Peyer's patch (tissue), 4 donors: ENCODE measurements at regions not wholly inside any gene's neighbourhood (a gene's known extent, or its start where the extent isn't known, plus 50 kb on each side); places are given as distances from the start of the nearest gene placed in this dataset.

Source experiments
- DNase-seq, 3 donors: peaks; one replicate each; pipeline ENCODE4 v3.0.0-alpha.2; 2017 to 2019
- H3K27ac ChIP-seq, 4 donors: fragments of 200-600 bp; sonication (generic); one replicate each; pipeline ENCODE4 v1.5.1; 2016 to 2019
- H3K27me3 ChIP-seq, 2 donors: fragments of 200-600 bp; sonication (generic); one replicate each; pipeline ENCODE4 v1.5.1; 2019
- H3K36me3 ChIP-seq, 3 donors: fragments of 200-600 bp; sonication (generic); one replicate each; pipeline ENCODE4 v1.5.1; 2016 to 2019
- H3K4me1 ChIP-seq, 4 donors: fragments of 200-600 bp; sonication (generic); one replicate each; pipeline ENCODE4 v1.5.1; 2016 to 2019
- H3K4me3 ChIP-seq, 4 donors: fragments of 200-600 bp; sonication (generic); 1 replicate in 3 of 4; 2 replicates in 1 of 4; pipeline ENCODE4 v1.5.1; 2016 to 2019; ENCODE audit warnings: mild to moderate bottlenecking in 1 of 4
- H3K9me3 ChIP-seq, 4 donors: fragments of 200-600 bp; sonication (generic); one replicate each; pipeline ENCODE4 v1.5.1; 2016 to 2019; ENCODE audit warnings: mild to moderate bottlenecking in 1 of 4
- CTCF ChIP-seq, 6 experiments: fragments of 450-650 bp in 4 of 6; fragments of 200-600 bp in 2 of 6; sonication (generic) in 1 of 6; IDR thresholded peaks; one replicate each; pipeline ENCODE4 v1.5.1; 2017 to 2019; ENCODE audit warnings: antibody characterized with exemption in 6 of 6, mild to moderate bottlenecking in 3 of 6, moderate library complexity in 1 of 6
- POLR2A ChIP-seq, 2 donors: fragments of 450-650 bp; IDR thresholded peaks; one replicate each; pipeline ENCODE4 v1.5.1; 2017; ENCODE audit warnings: antibody characterized with exemption in 2 of 2, mild to moderate bottlenecking in 2 of 2, moderate library complexity in 2 of 2

GRCh38 chr18:29196307-29196706 is 1019.4 kb upstream of the CDH2 start:
- no peak overlapping the region for H3K27ac ChIP-seq
- no peaks in the 10 kb centered on the region for H3K4me1 ChIP-seq
- TF ChIP-seq POLR2A (IDR thresholded peaks at IDR 0.05): no peak
- no peak for TF ChIP-seq CTCF (IDR thresholded peaks at IDR 0.05)
- no peak overlapping the region for H3K4me3 ChIP-seq
- H3K36me3 ChIP-seq: no peaks in the 10 kb centered on the region
- no peaks in the 10 kb centered on the region for H3K9me3 ChIP-seq
- DNase-seq: no peak
- H3K27me3 ChIP-seq: no peaks in the 10 kb centered on the region

- Histone ChIP-seq H3K27ac (no peak overlapping the region), H3K9me3 (no peaks in the 10 kb centered on the region), H3K4me3 (no peak overlapping the region), H3K4me1 (no peaks in the 10 kb centered on the region), H3K27me3 (no peaks in the 10 kb centered on the region), H3K36me3 (no peaks in the 10 kb centered on the region)
- no peak for DNase-seq
- TF ChIP-seq CTCF (IDR thresholded peaks at IDR 0.05) (no peak), POLR2A (IDR thresholded peaks at IDR 0.05) (no peak)
Measured at GRCh38 chr18:29191263-29191662, 1014.3 kb upstream of the CDH2 start.

- Histone ChIP-seq H3K27ac (no peak overlapping the region), H3K4me3 (no peak overlapping the region)
- TF ChIP-seq POLR2A (IDR thresholded peaks at IDR 0.05) (no peak), CTCF (IDR thresholded peaks at IDR 0.05) (no peak)
Measured at GRCh38 chr18:29188760-29189159, 1011.8 kb upstream of the CDH2 start.

DNA sequence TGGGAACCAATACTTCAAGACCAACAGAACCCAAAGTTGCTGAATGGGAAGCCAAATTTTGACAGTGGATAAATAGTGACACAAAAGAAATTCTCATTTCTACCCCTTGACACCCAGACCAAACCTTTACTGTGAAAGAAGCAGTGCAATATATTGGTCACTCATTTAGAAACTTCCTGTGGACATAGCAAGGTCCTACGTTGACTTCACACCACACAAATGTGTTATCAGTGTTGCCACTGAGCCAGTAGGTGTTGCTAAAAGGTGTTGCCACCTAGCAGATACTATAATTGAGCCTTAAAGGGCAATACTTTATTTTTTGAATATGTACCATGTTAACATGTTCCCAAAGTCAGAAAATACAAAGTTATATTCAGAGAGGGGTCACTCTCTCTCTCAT is 1008.9 kb upstream of the CDH2 start:
- H3K4me3 ChIP-seq: no peak overlapping the region
- no peaks in the 10 kb centered on the region for H3K27me3 ChIP-seq
- no peaks in the 10 kb centered on the region for H3K36me3 ChIP-seq
- H3K27ac ChIP-seq: no peak overlapping the region
- no peak for TF ChIP-seq CTCF (IDR thresholded peaks at IDR 0.05)
- TF ChIP-seq POLR2A (IDR thresholded peaks at IDR 0.05): no peak
- H3K4me1 ChIP-seq: no peaks in the 10 kb centered on the region
- H3K9me3 ChIP-seq: no peaks in the 10 kb centered on the region
- no peak for DNase-seq

More at GRCh38 chr18:29188760-29189159, 1011.8 kb upstream of the CDH2 start:
- H3K4me1 ChIP-seq: no peaks in the 10 kb centered on the region
- no peaks in the 10 kb centered on the region for H3K9me3 ChIP-seq
- H3K36me3 ChIP-seq: no peaks in the 10 kb centered on the region
- H3K27me3 ChIP-seq: no peaks in the 10 kb centered on the region
- DNase-seq: no peak

DNA sequence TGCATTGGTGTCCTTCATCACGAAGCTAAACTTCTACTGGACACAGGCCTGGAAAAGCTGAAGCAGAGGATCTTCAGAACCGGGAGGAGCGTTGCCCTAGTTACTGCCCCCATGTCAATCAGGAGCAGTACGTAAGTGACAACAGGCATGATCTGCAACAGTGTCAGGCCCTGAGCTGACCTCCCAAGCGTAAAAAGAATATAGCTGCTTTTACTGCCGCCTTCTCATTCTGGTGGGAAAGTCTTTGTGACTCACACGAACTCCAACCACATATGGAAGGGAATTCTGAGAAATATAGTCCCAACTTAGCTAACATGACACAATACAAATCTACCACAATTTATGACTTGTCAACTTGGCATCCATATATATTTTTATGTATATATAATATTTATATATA is 1007.7 kb upstream of the CDH2 start:
- H3K36me3 ChIP-seq: no peaks in the 10 kb centered on the region
- DNase-seq: no peak
- no peaks in the 10 kb centered on the region for H3K27me3 ChIP-seq
- TF ChIP-seq POLR2A (IDR thresholded peaks at IDR 0.05) (no peak), CTCF (IDR thresholded peaks at IDR 0.05) (no peak)
- no peaks in the 10 kb centered on the region for H3K9me3 ChIP-seq
- H3K27ac ChIP-seq: no peak overlapping the region
- no peaks in the 10 kb centered on the region for H3K4me1 ChIP-seq
- no peak overlapping the region for H3K4me3 ChIP-seq
